Activated CD4-positive, CD25-positive, alpha-beta regulatory T cell treated with anti-CD3 and anti-CD28 coated beads, Interleukin-2, amount 50 U/mL, for 72 hours (primary cell): ENCODE measurements at regions not wholly inside any gene's neighbourhood (a gene's known extent, or its start where the extent isn't known, plus 50 kb on each side); places are given as distances from the start of the nearest gene placed in this dataset.

ENCODE experiments used
- DNase-seq: peaks from one replicate; pipeline ENCODE4 v3.0.0; 2021

GRCh38 chr12:107325075-107325608 is 231.8 kb upstream of the CRY1 start:
- DNase-seq: no peak

GRCh38 chr12:107326237-107326636 is 232.9 kb upstream of the CRY1 start:
- no peak for DNase-seq

GRCh38 chr12:107327651-107328182 is 234.4 kb upstream of the CRY1 start:
- DNase-seq: no peak

GRCh38 chr12:107328442-107329133 is 235.2 kb upstream of the CRY1 start:
- DNase-seq: peak; percentile 45

- no peak for DNase-seq
Observed at GRCh38 chr12:107329569-107330324, 236.4 kb upstream of the CRY1 start.

GRCh38 chr12:107330831-107331431 is 237.6 kb upstream of the CRY1 start:
- no peak for DNase-seq

GRCh38 chr12:107331471-107331870 is 238.1 kb upstream of the CRY1 start:
- DNase-seq: no peak

- no peak for DNase-seq
Observed at GRCh38 chr12:107331912-107332311, 238.6 kb upstream of the CRY1 start.

- DNase-seq: no peak
Observed at GRCh38 chr12:107332743-107333142, 239.4 kb upstream of the CRY1 start.

GRCh38 chr12:107335802-107336570 is 242.6 kb upstream of the CRY1 start:
- DNase-seq: no peak

GRCh38 chr12:107336695-107337094 is 243.3 kb upstream of the CRY1 start:
- DNase-seq: no peak

GRCh38 chr12:107337346-107338095 is 244.2 kb upstream of the CRY1 start:
- no peak for DNase-seq

- no peak for DNase-seq
Observed at GRCh38 chr12:107339487-107339886, 246.1 kb upstream of the CRY1 start.

- DNase-seq: no peak
Observed at GRCh38 chr12:107339932-107340331, 246.6 kb upstream of the CRY1 start.

GRCh38 chr12:107340898-107341297 is 247.5 kb upstream of the CRY1 start:
- no peak for DNase-seq

- no peak for DNase-seq
Observed at GRCh38 chr12:107344035-107344808, 250.9 kb upstream of the CRY1 start.

GRCh38 chr12:107347261-107347660 is 253.9 kb upstream of the CRY1 start:
- DNase-seq: no peak

- DNase-seq: no peak
Observed at GRCh38 chr12:107349008-107349747, 255.8 kb upstream of the CRY1 start.

GRCh38 chr12:107349839-107350238 is 256.5 kb upstream of the CRY1 start:
- no peak for DNase-seq

- no peak for DNase-seq
Observed at GRCh38 chr12:107351109-107351508, 257.8 kb upstream of the CRY1 start.
